ENCODE measurements at regions not wholly inside any gene's neighbourhood (a gene's known extent, or its start where the extent isn't known, plus 50 kb on each side); places are given as distances from the start of the nearest gene placed in this dataset.

DNA sequence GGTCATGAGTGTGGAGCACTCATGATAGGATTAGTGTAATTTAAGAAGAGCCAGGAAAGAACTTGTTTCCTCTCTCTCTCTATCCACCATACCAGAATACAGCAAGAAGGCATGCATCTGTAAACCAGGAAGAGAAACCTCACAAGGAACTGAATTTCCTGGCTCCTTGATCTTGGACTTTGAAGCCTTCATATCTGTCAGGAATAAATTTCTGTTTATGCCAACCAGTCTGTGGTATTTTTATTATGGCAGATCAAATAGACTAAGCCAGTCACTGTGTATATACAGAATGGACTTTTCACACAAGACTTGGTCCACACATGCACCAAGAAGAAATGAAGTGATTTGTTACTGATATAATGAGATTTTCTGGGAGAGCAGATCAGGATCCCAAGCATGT lies 930.1 kb upstream of the TMEFF2 start:
- Histone ChIP-seq H3K4me1 (ENCODE audit: control insufficient read depth in 1 of 2, extremely low read depth in 1 of 2, insufficient read depth in 2 of 2, low read length in 2 of 2) (no peaks in the 10 kb centered on the region), H3K27ac (ENCODE audit: low read length) (no peak overlapping the region), H3K9me3 (no peaks in the 10 kb centered on the region), H3K36me3 (ENCODE audit: control insufficient read depth in 2 of 2, extremely low read depth in 1 of 2, insufficient read depth in 1 of 2, low read length in 1 of 2) (no peaks in the 10 kb centered on the region), H3K4me3 (ENCODE audit: control insufficient read depth in 1 of 2, extremely low read depth in 1 of 2, low read length in 1 of 2) (no peak overlapping the region), H3K27me3 (replicated peaks in 1 of 2; ENCODE audit: control insufficient read depth in 2 of 2, extremely low read depth in 1 of 2, insufficient read depth in 2 of 2, low read length in 1 of 2) (no peaks in the 10 kb centered on the region)
- ChIA-PET POLR2A (no interaction called here), CTCF (no interaction called here)
- Mint-ChIP-seq H3K27ac (no peak overlapping the region), H3K4me3 (no peak overlapping the region), H3K4me1 (no peaks in the 10 kb centered on the region), H3K9me3 (no peaks in the 10 kb centered on the region), H3K36me3 (no peaks in the 10 kb centered on the region), H3K27me3 (no peaks in the 10 kb centered on the region)
- ATAC-seq (replicated peaks in 1 of 4) = no peak
- no peak for DNase-seq

DNA sequence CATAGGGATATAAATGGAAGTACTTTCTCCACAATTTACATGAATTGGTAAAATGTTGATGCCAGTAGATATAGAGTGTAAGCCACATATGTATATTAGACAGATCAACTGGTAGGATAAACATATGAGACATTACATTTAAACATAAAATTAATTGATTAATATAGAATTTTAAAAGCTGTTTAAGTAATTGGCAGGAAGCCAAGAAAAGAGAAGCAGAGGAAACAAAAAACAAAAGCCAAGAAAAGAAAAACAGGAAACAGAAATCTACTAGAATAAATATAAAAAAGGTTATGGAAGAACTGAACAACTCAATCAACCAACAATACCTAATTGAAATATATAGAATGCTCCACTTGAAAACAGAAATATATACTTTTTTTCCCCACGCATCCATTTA lies 920.1 kb upstream of the TMEFF2 start:
- Histone ChIP-seq H3K9me3 (no peaks in the 10 kb centered on the region), H3K4me1 (ENCODE audit: control insufficient read depth in 1 of 2, extremely low read depth in 1 of 2, insufficient read depth in 2 of 2, low read length in 2 of 2) (no peaks in the 10 kb centered on the region), H3K27ac (ENCODE audit: low read length) (no peak overlapping the region), H3K36me3 (ENCODE audit: control insufficient read depth in 2 of 2, extremely low read depth in 1 of 2, insufficient read depth in 1 of 2, low read length in 1 of 2) (no peaks in the 10 kb centered on the region), H3K4me3 (ENCODE audit: control insufficient read depth in 1 of 2, extremely low read depth in 1 of 2, low read length in 1 of 2) (no peak overlapping the region), H3K27me3 (replicated peaks in 1 of 2; ENCODE audit: control insufficient read depth in 2 of 2, extremely low read depth in 1 of 2, insufficient read depth in 2 of 2, low read length in 1 of 2) (no peaks in the 10 kb centered on the region)
- H3K27me3 Mint-ChIP-seq = no peaks in the 10 kb centered on the region
- no peaks in the 10 kb centered on the region for H3K9me3 Mint-ChIP-seq
- H3K27ac Mint-ChIP-seq = no peak overlapping the region
- ATAC-seq (replicated peaks in 1 of 4) = no peak
- H3K36me3 Mint-ChIP-seq = no peaks in the 10 kb centered on the region
- CTCF ChIA-PET = no interaction called here
- H3K4me3 Mint-ChIP-seq = no peak overlapping the region
- no peak for DNase-seq
- POLR2A ChIA-PET = no interaction called here
- no CpG with 5 or more reads among the region's 1 CpG for WGBS (ENCODE audit: insufficient coverage)
- H3K4me1 Mint-ChIP-seq = no peaks in the 10 kb centered on the region

DNA sequence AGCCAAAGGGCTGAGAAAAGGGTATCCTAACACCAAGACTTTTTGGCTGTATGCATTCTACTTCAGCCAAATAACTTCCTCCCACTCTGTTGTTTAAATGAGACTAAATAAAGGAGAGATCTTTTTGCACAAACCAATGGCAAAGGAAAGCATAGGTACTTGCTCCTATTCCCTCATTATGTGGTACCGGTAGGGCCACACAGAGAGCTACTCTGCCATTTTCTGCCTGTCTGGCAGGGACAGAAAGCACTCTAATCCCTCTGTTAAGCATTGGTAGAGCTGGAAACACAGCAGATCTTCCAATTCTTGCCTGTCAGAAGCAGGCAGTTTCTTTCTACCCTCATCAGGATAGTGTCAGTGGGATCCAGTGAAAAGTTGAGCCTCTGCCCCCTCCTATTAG lies 918.3 kb upstream of the TMEFF2 start:
- POLR2A ChIA-PET = no interaction called here
- ATAC-seq (replicated peaks in 1 of 4) = no peak
- H3K4me1 Mint-ChIP-seq = no peaks in the 10 kb centered on the region

DNA sequence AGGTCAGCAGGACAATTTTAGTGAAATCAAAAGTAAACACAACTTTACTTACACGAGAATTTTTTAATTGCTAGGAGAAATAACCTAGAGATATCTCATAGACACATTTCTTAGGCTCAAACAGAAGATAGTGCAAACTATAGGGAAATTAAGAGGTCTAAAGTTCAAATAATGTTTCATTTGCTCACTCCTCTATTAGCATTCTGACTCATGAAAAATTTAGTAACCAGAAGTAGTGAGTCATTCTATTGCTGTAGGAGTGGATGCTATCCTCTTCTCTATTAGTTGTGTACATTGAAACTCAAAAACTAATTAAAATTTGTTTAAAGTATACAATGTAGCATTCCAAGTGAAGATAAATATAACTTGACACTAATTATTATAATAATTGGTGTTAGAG lies 908.3 kb upstream of the TMEFF2 start:
- CTCF ChIA-PET = no interaction called here
- Mint-ChIP-seq H3K4me1 (no peaks in the 10 kb centered on the region), H3K27me3 (no peaks in the 10 kb centered on the region), H3K36me3 (no peaks in the 10 kb centered on the region), H3K4me3 (no peak overlapping the region), H3K27ac (no peak overlapping the region), H3K9me3 (peaks cover 0 to 3% (median 0%) of the 10 kb centered on the region in 3 donors)
- Histone ChIP-seq H3K27ac (ENCODE audit: low read length) (no peak overlapping the region), H3K4me3 (ENCODE audit: control insufficient read depth in 1 of 2, extremely low read depth in 1 of 2, low read length in 1 of 2) (no peak overlapping the region), H3K9me3 (no peaks in the 10 kb centered on the region), H3K36me3 (ENCODE audit: control insufficient read depth in 2 of 2, extremely low read depth in 1 of 2, insufficient read depth in 1 of 2, low read length in 1 of 2) (no peaks in the 10 kb centered on the region), H3K27me3 (replicated peaks in 1 of 2; ENCODE audit: control insufficient read depth in 2 of 2, extremely low read depth in 1 of 2, insufficient read depth in 2 of 2, low read length in 1 of 2) (no peaks in the 10 kb centered on the region), H3K4me1 (ENCODE audit: control insufficient read depth in 1 of 2, extremely low read depth in 1 of 2, insufficient read depth in 2 of 2, low read length in 2 of 2) (no peaks in the 10 kb centered on the region)
- ATAC-seq (replicated peaks in 1 of 4) (no peak), DNase-seq (no peak)
- WGBS (ENCODE audit: insufficient coverage) = no CpG with 5 or more reads among the region's 1 CpG
- POLR2A ChIA-PET = no interaction called here

More for the DNA sequence above, 918.3 kb upstream of the TMEFF2 start:
- Histone ChIP-seq H3K9me3 (no peaks in the 10 kb centered on the region), H3K4me1 (ENCODE audit: control insufficient read depth in 1 of 2, extremely low read depth in 1 of 2, insufficient read depth in 2 of 2, low read length in 2 of 2) (no peaks in the 10 kb centered on the region), H3K27me3 (replicated peaks in 1 of 2; ENCODE audit: control insufficient read depth in 2 of 2, extremely low read depth in 1 of 2, insufficient read depth in 2 of 2, low read length in 1 of 2) (no peaks in the 10 kb centered on the region), H3K36me3 (ENCODE audit: control insufficient read depth in 2 of 2, extremely low read depth in 1 of 2, insufficient read depth in 1 of 2, low read length in 1 of 2) (no peaks in the 10 kb centered on the region), H3K27ac (ENCODE audit: low read length) (no peak overlapping the region), H3K4me3 (ENCODE audit: control insufficient read depth in 1 of 2, extremely low read depth in 1 of 2, low read length in 1 of 2) (no peak overlapping the region)
- no peak overlapping the region for H3K4me3 Mint-ChIP-seq
- H3K27ac Mint-ChIP-seq = no peak overlapping the region
- no peak for DNase-seq
- H3K27me3 Mint-ChIP-seq = no peaks in the 10 kb centered on the region
- WGBS (ENCODE audit: insufficient coverage) = 75% methylated on average over 1 of the region's 1 CpG
- H3K36me3 Mint-ChIP-seq = no peaks in the 10 kb centered on the region
- H3K9me3 Mint-ChIP-seq = no peaks in the 10 kb centered on the region
- CTCF ChIA-PET = no interaction called here

DNA sequence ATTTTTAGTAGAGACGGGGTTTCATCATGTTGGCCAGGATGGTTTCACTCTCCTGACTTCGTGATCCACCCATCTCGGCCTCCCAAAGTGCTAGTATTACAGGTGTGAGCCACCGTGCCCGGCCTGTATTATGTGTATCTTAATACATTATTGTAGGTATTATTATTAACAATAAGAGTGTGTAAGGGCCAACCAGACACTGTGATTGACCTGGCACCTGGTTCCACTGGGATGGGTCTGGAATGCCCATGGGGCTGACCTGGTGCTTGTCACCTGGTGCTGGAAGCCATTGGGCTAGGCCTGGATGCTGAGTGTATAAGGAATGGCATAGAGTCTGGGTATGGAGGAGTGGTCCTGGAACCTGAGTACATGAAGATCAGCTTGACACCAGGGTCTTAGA lies 906.9 kb upstream of the TMEFF2 start:
- H3K9me3 Mint-ChIP-seq = peaks cover 0 to 3% (median 0%) of the 10 kb centered on the region in 3 donors
- Histone ChIP-seq H3K4me3 (ENCODE audit: control insufficient read depth in 1 of 2, extremely low read depth in 1 of 2, low read length in 1 of 2) (no peak overlapping the region), H3K4me1 (ENCODE audit: control insufficient read depth in 1 of 2, extremely low read depth in 1 of 2, insufficient read depth in 2 of 2, low read length in 2 of 2) (no peaks in the 10 kb centered on the region), H3K36me3 (ENCODE audit: control insufficient read depth in 2 of 2, extremely low read depth in 1 of 2, insufficient read depth in 1 of 2, low read length in 1 of 2) (no peaks in the 10 kb centered on the region), H3K27me3 (replicated peaks in 1 of 2; ENCODE audit: control insufficient read depth in 2 of 2, extremely low read depth in 1 of 2, insufficient read depth in 2 of 2, low read length in 1 of 2) (no peaks in the 10 kb centered on the region), H3K27ac (ENCODE audit: low read length) (no peak overlapping the region), H3K9me3 (no peaks in the 10 kb centered on the region)
- no peaks in the 10 kb centered on the region for H3K36me3 Mint-ChIP-seq
- CTCF ChIA-PET = no interaction called here
- DNase-seq (no peak), ATAC-seq (replicated peaks in 1 of 4) (no peak)
- no CpG with 5 or more reads among the region's 5 CpGs for WGBS (ENCODE audit: insufficient coverage)
- H3K4me1 Mint-ChIP-seq = no peaks in the 10 kb centered on the region
- POLR2A ChIA-PET = no interaction called here
- no peak overlapping the region for H3K4me3 Mint-ChIP-seq
- no peaks in the 10 kb centered on the region for H3K27me3 Mint-ChIP-seq
- H3K27ac Mint-ChIP-seq = no peak overlapping the region

DNA sequence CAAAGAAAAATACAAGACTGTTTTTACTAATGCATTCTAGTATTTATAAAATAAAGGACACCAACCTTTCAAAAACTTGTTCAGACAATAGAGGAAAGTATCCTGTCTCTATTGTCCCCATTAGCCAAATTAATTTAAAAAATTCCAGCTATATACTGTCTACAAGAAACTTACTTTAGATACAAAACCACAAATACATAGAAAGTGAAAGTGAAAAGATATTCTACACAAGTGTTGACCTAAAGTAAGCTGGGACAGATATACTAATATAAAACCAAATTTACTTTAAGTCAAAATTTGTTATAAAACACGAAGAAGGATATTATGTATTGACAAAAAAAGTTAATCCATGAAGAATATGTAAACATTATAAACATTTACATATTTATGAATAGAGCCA lies 893.3 kb upstream of the TMEFF2 start:
- Histone ChIP-seq H3K4me3 (ENCODE audit: control insufficient read depth in 1 of 2, extremely low read depth in 1 of 2, low read length in 1 of 2) (no peak overlapping the region), H3K27ac (ENCODE audit: low read length) (no peak overlapping the region), H3K4me1 (ENCODE audit: control insufficient read depth in 1 of 2, extremely low read depth in 1 of 2, insufficient read depth in 2 of 2, low read length in 2 of 2) (no peaks in the 10 kb centered on the region), H3K27me3 (replicated peaks in 1 of 2; ENCODE audit: control insufficient read depth in 2 of 2, extremely low read depth in 1 of 2, insufficient read depth in 2 of 2, low read length in 1 of 2) (no peaks in the 10 kb centered on the region), H3K36me3 (ENCODE audit: control insufficient read depth in 2 of 2, extremely low read depth in 1 of 2, insufficient read depth in 1 of 2, low read length in 1 of 2) (no peaks in the 10 kb centered on the region), H3K9me3 (no peaks in the 10 kb centered on the region)
- H3K4me1 Mint-ChIP-seq = no peaks in the 10 kb centered on the region
- ChIA-PET CTCF (no interaction called here), POLR2A (no interaction called here)
- H3K27me3 Mint-ChIP-seq = no peaks in the 10 kb centered on the region
- no peaks in the 10 kb centered on the region for H3K36me3 Mint-ChIP-seq
- H3K4me3 Mint-ChIP-seq = no peak overlapping the region
- no peak overlapping the region for H3K27ac Mint-ChIP-seq
- WGBS (ENCODE audit: insufficient coverage) = no CpG with 5 or more reads among the region's 1 CpG
- DNase-seq (no peak), ATAC-seq (replicated peaks in 1 of 4) (no peak)
- peaks cover 0 to 4% (median 0%) of the 10 kb centered on the region in 3 donors for H3K9me3 Mint-ChIP-seq

DNA sequence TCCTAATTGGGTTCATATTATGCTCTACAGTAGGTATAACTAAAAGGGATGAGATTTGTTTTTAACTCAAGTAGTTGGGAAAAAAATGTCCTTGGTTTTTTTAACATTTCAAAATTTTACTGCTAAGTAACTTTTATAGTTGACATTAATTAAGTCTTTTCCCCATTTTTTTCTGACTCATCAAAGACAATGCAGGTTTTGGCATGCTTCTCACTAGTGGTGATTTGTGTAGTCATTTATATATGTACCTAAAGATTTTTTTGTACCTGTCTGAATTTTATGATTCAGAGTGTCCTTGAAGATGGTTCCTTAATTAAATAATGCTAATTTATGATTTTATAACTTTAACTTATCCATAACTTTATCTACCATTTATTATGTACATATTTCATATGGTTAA lies 882.3 kb upstream of the TMEFF2 start:
- H3K4me3 Mint-ChIP-seq = no peak overlapping the region
- no peaks in the 10 kb centered on the region for H3K4me1 Mint-ChIP-seq
- no peaks in the 10 kb centered on the region for H3K27me3 ChIP-seq (replicated peaks in 1 of 2; ENCODE audit: control insufficient read depth in 2 of 2, extremely low read depth in 1 of 2, insufficient read depth in 2 of 2, low read length in 1 of 2)
- no peak overlapping the region for H3K27ac Mint-ChIP-seq
- POLR2A ChIA-PET = no interaction called here
- no peak for DNase-seq
- H3K36me3 ChIP-seq (ENCODE audit: control insufficient read depth in 2 of 2, extremely low read depth in 1 of 2, insufficient read depth in 1 of 2, low read length in 1 of 2) = no peaks in the 10 kb centered on the region
- no peak overlapping the region for H3K4me3 ChIP-seq (ENCODE audit: control insufficient read depth in 1 of 2, extremely low read depth in 1 of 2, low read length in 1 of 2)
- ATAC-seq (replicated peaks in 1 of 4) = no peak
- H3K9me3 Mint-ChIP-seq = peaks cover 0 to 4% (median 0%) of the 10 kb centered on the region in 3 donors
- H3K36me3 Mint-ChIP-seq = no peaks in the 10 kb centered on the region
- H3K27me3 Mint-ChIP-seq = no peaks in the 10 kb centered on the region
- CTCF ChIA-PET = no interaction called here
- no peaks in the 10 kb centered on the region for H3K4me1 ChIP-seq (ENCODE audit: control insufficient read depth in 1 of 2, extremely low read depth in 1 of 2, insufficient read depth in 2 of 2, low read length in 2 of 2)
- no peak overlapping the region for H3K27ac ChIP-seq (ENCODE audit: low read length)
- no peaks in the 10 kb centered on the region for H3K9me3 ChIP-seq

All from T-cell (primary cell).